WTC11 (cell line): ENCODE measurements at regions not wholly inside any gene's neighbourhood (a gene's known extent, or its start where the extent isn't known, plus 50 kb on each side); places are given as distances from the start of the nearest gene placed in this dataset.

Experiments used
- ATAC-seq: fragments of 200-7000 bp; cut with Tn5 transposase; 2 replicates; pipeline ENCODE4 v1.10.0; 2021; ENCODE audit warnings: mild to moderate bottlenecking, moderate library complexity
- CTCF ChIA-PET: fragments of 300-600 bp; sonication (Branson Sonifier 250); formaldehyde crosslinking; loops from one replicate; lab custom pipeline; 2021; ENCODE audit warnings: antibody characterized with exemption; lab: Charles Lee
- POLR2A ChIA-PET: fragments of 350-600 bp; sonication (Branson Sonifier 250); formaldehyde crosslinking; loops from one replicate; lab custom pipeline; 2021; ENCODE audit warnings: antibody characterized with exemption; lab: Charles Lee
- DNase-seq: peaks from one replicate; pipeline ENCODE4 v3.0.0; 2021; ENCODE audit warnings: low spot score
- H3K27ac Mint-ChIP-seq: 2 replicates; pipeline ENCODE4 v1.8.0; 2021; ENCODE audit warnings: mixed read lengths
- H3K27me3 Mint-ChIP-seq: 2 replicates; pipeline ENCODE4 v1.8.0; 2021; ENCODE audit warnings: low read depth, mild to moderate bottlenecking, moderate library complexity, mixed read lengths
- H3K36me3 Mint-ChIP-seq: 2 replicates; pipeline ENCODE4 v1.8.0; 2021; ENCODE audit warnings: mixed read lengths
- H3K4me1 Mint-ChIP-seq: 2 replicates; pipeline ENCODE4 v1.8.0; 2022; ENCODE audit warnings: mixed read lengths
- H3K4me3 Mint-ChIP-seq: 2 replicates; pipeline ENCODE4 v1.8.0; 2021; ENCODE audit warnings: mild to moderate bottlenecking, moderate library complexity, mixed read lengths
- H3K9me3 Mint-ChIP-seq: 2 replicates; pipeline ENCODE4 v1.8.0; 2021; ENCODE audit warnings: mixed read lengths
- CREB1 ChIP-seq: sonication (generic); formaldehyde crosslinking; IDR thresholded peaks from 2 replicates; pipeline ENCODE4 v1.8.0; 2023; ENCODE audit warnings: mild to moderate bottlenecking, missing genetic modification reagents
- E2F5 ChIP-seq: sonication (generic); formaldehyde crosslinking; IDR thresholded peaks from 2 replicates; pipeline ENCODE4 v1.8.1; 2022; ENCODE audit warnings: mild to moderate bottlenecking, moderate library complexity, missing genetic modification reagents
- ELF4 ChIP-seq: sonication (generic); formaldehyde crosslinking; IDR thresholded peaks from 2 replicates; pipeline ENCODE4 v1.8.1; 2022; ENCODE audit warnings: low read depth, mild to moderate bottlenecking, moderate library complexity, missing genetic modification reagents
- FOXJ3 ChIP-seq: sonication (generic); formaldehyde crosslinking; IDR thresholded peaks from 2 replicates; pipeline ENCODE4 v1.9.0; 2021; ENCODE audit warnings: missing genetic modification reagents, mild to moderate bottlenecking, borderline replicate concordance
- GTF2I ChIP-seq: fragments of 250-450 bp; sonication (Bioruptor Pico); conservative IDR thresholded peaks from 2 replicates; pipeline ENCODE4 v1.4.0; 2021; ENCODE audit warnings: mild to moderate bottlenecking
- HMGXB4 ChIP-seq: sonication (generic); formaldehyde crosslinking; IDR thresholded peaks from 2 replicates; pipeline ENCODE4 v1.8.1; 2023; ENCODE audit warnings: mild to moderate bottlenecking, moderate library complexity, missing genetic modification reagents
- JUN ChIP-seq: sonication (generic); formaldehyde crosslinking; IDR thresholded peaks from 2 replicates; pipeline ENCODE4 v1.8.0; 2023; ENCODE audit warnings: mild to moderate bottlenecking, missing genetic modification reagents
- MXD4 ChIP-seq: fragments of 250-450 bp; sonication (Bioruptor Pico); IDR thresholded peaks from 2 replicates; pipeline ENCODE4 v1.8.0; 2021; ENCODE audit warnings: mild to moderate bottlenecking, moderate library complexity, borderline replicate concordance
- MYBL2 ChIP-seq: sonication (generic); formaldehyde crosslinking; IDR thresholded peaks from 2 replicates; pipeline ENCODE4 v1.8.1; 2023; ENCODE audit warnings: mild to moderate bottlenecking, moderate library complexity, missing genetic modification reagents
- NFE2L1 ChIP-seq: sonication (generic); formaldehyde crosslinking; IDR thresholded peaks from 2 replicates; pipeline ENCODE4 v1.8.1; 2023; ENCODE audit warnings: missing genetic modification reagents
- NR2C2 ChIP-seq: sonication (generic); formaldehyde crosslinking; IDR thresholded peaks from 2 replicates; pipeline ENCODE4 v1.8.0; 2022; ENCODE audit warnings: mild to moderate bottlenecking, missing genetic modification reagents
- NR3C1 ChIP-seq: sonication (generic); formaldehyde crosslinking; conservative IDR thresholded peaks from 2 replicates; pipeline ENCODE4 v1.8.1; 2023; ENCODE audit warnings: low read depth, mild to moderate bottlenecking, missing genetic modification reagents
- OVOL2 ChIP-seq: fragments of 250-450 bp; sonication (Bioruptor Pico); IDR thresholded peaks from 2 replicates; pipeline ENCODE4 v1.9.0; 2021; ENCODE audit warnings: mild to moderate bottlenecking, borderline replicate concordance
- RELA ChIP-seq: sonication (generic); formaldehyde crosslinking; IDR thresholded peaks from 2 replicates; pipeline ENCODE4 v1.8.1; 2022; ENCODE audit warnings: missing genetic modification reagents, mild to moderate bottlenecking, borderline replicate concordance
- SP1 ChIP-seq: sonication (generic); formaldehyde crosslinking; conservative IDR thresholded peaks from 2 replicates; pipeline ENCODE4 v1.8.1; 2022; ENCODE audit warnings: missing genetic modification reagents
- STAT6 ChIP-seq: sonication (generic); formaldehyde crosslinking; conservative IDR thresholded peaks from 2 replicates; pipeline ENCODE4 v1.8.1; 2023; ENCODE audit warnings: mild to moderate bottlenecking, low read depth, missing genetic modification reagents, moderate library complexity
- TCF7 ChIP-seq: sonication (generic); formaldehyde crosslinking; IDR thresholded peaks from 2 replicates; pipeline ENCODE4 v1.8.0; 2022; ENCODE audit warnings: mild to moderate bottlenecking, low read depth, missing genetic modification reagents, moderate library complexity
- TEAD4 ChIP-seq: sonication (generic); formaldehyde crosslinking; IDR thresholded peaks from 2 replicates; pipeline ENCODE4 v1.8.0; 2022; ENCODE audit warnings: mild to moderate bottlenecking, missing genetic modification reagents
- ZNF138 ChIP-seq: sonication (generic); formaldehyde crosslinking; conservative IDR thresholded peaks from 2 replicates; pipeline ENCODE4 v1.8.1; 2022; ENCODE audit warnings: mild to moderate bottlenecking, moderate library complexity, missing genetic modification reagents
- TF ChIP-seq, protein P1 (sequence below): sonication (generic); formaldehyde crosslinking; IDR thresholded peaks from 2 replicates; pipeline ENCODE4 v1.8.1; 2023; ENCODE audit warnings: mild to moderate bottlenecking, missing genetic modification reagents, moderate library complexity
- TF ChIP-seq, protein P2 (sequence below): fragments of 250-450 bp; sonication (Bioruptor Pico); IDR thresholded peaks from 2 replicates; pipeline ENCODE4 v2.1.2; 2022; ENCODE audit warnings: mild to moderate bottlenecking, moderate library complexity
- TF ChIP-seq, protein P3 (sequence below): fragments of 250-450 bp; sonication (Bioruptor Pico); IDR thresholded peaks from 2 replicates; pipeline ENCODE4 v1.9.0; 2021; ENCODE audit warnings: mild to moderate bottlenecking
- TF ChIP-seq, protein P4 (sequence below): sonication (generic); formaldehyde crosslinking; IDR thresholded peaks from 2 replicates; pipeline ENCODE4 v1.8.1; 2022; ENCODE audit warnings: mild to moderate bottlenecking, missing genetic modification reagents, moderate library complexity, borderline replicate concordance

GRCh38 chr12:18808221-18808620 lies 70.3 kb downstream of the CAPZA3 start:
- Mint-ChIP-seq H3K4me3 (no peak overlapping the region), H3K9me3 (peaks cover 3% of the 10 kb centered on the region; the same call in 1 of the 2 replicates), H3K27me3 (no peaks in the 10 kb centered on the region), H3K36me3 (no peaks in the 10 kb centered on the region), H3K27ac (no peak overlapping the region), H3K4me1 (peaks cover 10% of the 10 kb centered on the region)
- ChIA-PET POLR2A (no interaction called here), CTCF (no interaction called here)
- no peak for DNase-seq
- ATAC-seq: no peak
- TF ChIP-seq, protein P1, sequence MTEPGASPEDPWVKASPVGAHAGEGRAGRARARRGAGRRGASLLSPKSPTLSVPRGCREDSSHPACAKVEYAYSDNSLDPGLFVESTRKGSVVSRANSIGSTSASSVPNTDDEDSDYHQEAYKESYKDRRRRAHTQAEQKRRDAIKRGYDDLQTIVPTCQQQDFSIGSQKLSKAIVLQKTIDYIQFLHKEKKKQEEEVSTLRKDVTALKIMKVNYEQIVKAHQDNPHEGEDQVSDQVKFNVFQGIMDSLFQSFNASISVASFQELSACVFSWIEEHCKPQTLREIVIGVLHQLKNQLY (CRISPR knock-in tag): no peak
- TF ChIP-seq, protein P2, sequence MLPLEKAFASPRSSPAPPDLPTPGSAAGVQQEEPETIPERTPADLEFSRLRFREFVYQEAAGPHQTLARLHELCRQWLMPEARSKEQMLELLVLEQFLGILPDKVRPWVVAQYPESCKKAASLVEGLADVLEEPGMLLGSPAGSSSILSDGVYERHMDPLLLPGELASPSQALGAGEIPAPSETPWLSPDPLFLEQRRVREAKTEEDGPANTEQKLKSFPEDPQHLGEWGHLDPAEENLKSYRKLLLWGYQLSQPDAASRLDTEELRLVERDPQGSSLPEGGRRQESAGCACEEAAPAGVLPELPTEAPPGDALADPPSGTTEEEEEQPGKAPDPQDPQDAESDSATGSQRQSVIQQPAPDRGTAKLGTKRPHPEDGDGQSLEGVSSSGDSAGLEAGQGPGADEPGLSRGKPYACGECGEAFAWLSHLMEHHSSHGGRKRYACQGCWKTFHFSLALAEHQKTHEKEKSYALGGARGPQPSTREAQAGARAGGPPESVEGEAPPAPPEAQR (CRISPR knock-in tag): no peak
- TF ChIP-seq STAT6 (CRISPR knock-in tag): no peak
- TF ChIP-seq ELF4: no peak
- TF ChIP-seq MYBL2 (CRISPR knock-in tag): no peak
- no peak for TF ChIP-seq MXD4 (CRISPR knock-in tag)
- TF ChIP-seq TCF7 (CRISPR knock-in tag): no peak
- no peak for TF ChIP-seq OVOL2 (CRISPR knock-in tag)
- no peak for TF ChIP-seq HMGXB4
- TF ChIP-seq TEAD4 (CRISPR knock-in tag): no peak
- TF ChIP-seq, protein P3, sequence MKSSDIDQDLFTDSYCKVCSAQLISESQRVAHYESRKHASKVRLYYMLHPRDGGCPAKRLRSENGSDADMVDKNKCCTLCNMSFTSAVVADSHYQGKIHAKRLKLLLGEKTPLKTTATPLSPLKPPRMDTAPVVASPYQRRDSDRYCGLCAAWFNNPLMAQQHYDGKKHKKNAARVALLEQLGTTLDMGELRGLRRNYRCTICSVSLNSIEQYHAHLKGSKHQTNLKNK (CRISPR knock-in tag): no peak
- TF ChIP-seq GTF2I (CRISPR knock-in tag): no peak
- TF ChIP-seq CREB1 (CRISPR knock-in tag): no peak
- TF ChIP-seq ZNF138 (CRISPR knock-in tag): no peak
- no peak for TF ChIP-seq E2F5 (CRISPR knock-in tag)
- TF ChIP-seq FOXJ3 (CRISPR knock-in tag): no peak
- TF ChIP-seq JUN (CRISPR knock-in tag): no peak

- DNase-seq (no peak), ATAC-seq (no peak)
- TF ChIP-seq SP1 (CRISPR knock-in tag) (no peak), RELA (CRISPR knock-in tag) (no peak), NFE2L1 (no peak), NR2C2 (CRISPR knock-in tag) (no peak), NR3C1 (CRISPR knock-in tag) (no peak), ELF4 (no peak)
- TF ChIP-seq, protein P4, sequence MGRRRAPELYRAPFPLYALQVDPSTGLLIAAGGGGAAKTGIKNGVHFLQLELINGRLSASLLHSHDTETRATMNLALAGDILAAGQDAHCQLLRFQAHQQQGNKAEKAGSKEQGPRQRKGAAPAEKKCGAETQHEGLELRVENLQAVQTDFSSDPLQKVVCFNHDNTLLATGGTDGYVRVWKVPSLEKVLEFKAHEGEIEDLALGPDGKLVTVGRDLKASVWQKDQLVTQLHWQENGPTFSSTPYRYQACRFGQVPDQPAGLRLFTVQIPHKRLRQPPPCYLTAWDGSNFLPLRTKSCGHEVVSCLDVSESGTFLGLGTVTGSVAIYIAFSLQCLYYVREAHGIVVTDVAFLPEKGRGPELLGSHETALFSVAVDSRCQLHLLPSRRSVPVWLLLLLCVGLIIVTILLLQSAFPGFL (CRISPR knock-in tag): no peak
- Mint-ChIP-seq H3K4me1 (peaks cover 10% of the 10 kb centered on the region), H3K9me3 (peaks cover 3% of the 10 kb centered on the region; the same call in 1 of the 2 replicates), H3K27me3 (no peaks in the 10 kb centered on the region), H3K36me3 (no peaks in the 10 kb centered on the region), H3K4me3 (no peak overlapping the region), H3K27ac (no peak overlapping the region)
- ChIA-PET CTCF (no interaction called here), POLR2A (no interaction called here)
These were observed 72.8 kb downstream of the CAPZA3 start for GRCh38 chr12:18810537-18811253.
